ENCODE measurements at regions not wholly inside any gene's neighbourhood (a gene's known extent, or its start where the extent isn't known, plus 50 kb on each side); places are given as distances from the start of the nearest gene placed in this dataset.

DNA sequence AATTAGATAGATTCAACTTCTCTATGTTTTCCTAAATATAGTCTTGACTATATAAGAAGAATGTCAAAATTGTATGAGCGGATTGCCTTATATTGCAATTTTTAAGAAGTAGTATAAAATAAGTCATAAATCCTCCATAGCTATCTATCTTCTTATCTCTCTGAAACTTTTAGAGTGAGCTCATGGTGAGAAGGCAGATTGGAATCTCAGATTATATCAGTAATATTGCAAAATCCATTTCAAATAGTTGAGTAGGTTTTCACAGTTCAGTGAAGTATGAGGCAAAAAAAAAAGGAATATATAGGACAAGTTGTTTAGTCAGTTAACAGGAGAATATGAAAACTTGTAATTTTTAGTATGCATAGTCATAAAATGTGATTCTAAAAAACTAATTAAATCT, 156.4 kb downstream of the FAM174A start:
- Histone ChIP-seq H3K9ac (replicated peaks in 1 of 4; ENCODE audit: extremely low read depth in 1 of 4, low read depth in 3 of 4, low read length in 3 of 4) (no peak overlapping the region), H3K23me2 (ENCODE audit: low read depth, low read length) (no peaks in the 10 kb centered on the region), H2BK15ac (ENCODE audit: low read length) (no peak overlapping the region), H3K27ac (ENCODE audit: low read depth, low read length) (no peak overlapping the region), H2AFZ (ENCODE audit: low read length) (no peak overlapping the region), H3K14ac (ENCODE audit: insufficient read length) (no peak overlapping the region), H3K23ac (ENCODE audit: insufficient read length) (no peak overlapping the region), H2BK120ac (replicated peaks; ENCODE audit: low read depth, low read length) (no peak overlapping the region), H3K79me1 (ENCODE audit: low read depth, low read length) (no peaks in the 10 kb centered on the region), H3K27me3 (replicated peaks in 1 of 4; ENCODE audit: control insufficient read depth in 3 of 4, extremely low read depth in 1 of 4, insufficient read depth in 3 of 4, low read length in 3 of 4) (no peaks in the 10 kb centered on the region), H3K56ac (replicated peaks; ENCODE audit: insufficient read length, low read depth, low read length) (no peak overlapping the region), H3K36me3 (ENCODE audit: control insufficient read depth in 2 of 4, insufficient read depth in 4 of 4, low read length in 3 of 4) (no peaks in the 10 kb centered on the region), H3K9me3 (ENCODE audit: insufficient read depth in 2 of 2, low read depth in 1 of 2, low read length in 1 of 2) (peaks cover 0 to 3% of the 10 kb centered on the region in 2 experiments; a peak in 1 of 4 replicates), H4K20me1 (replicated peaks in 1 of 2; ENCODE audit: control insufficient read depth in 1 of 2, insufficient read depth in 2 of 2, low read length in 2 of 2) (no peaks in the 10 kb centered on the region), H2BK12ac (ENCODE audit: low read depth, low read length) (no peak overlapping the region), H3K4me2 (ENCODE audit: insufficient read depth in 1 of 2, low read depth in 2 of 2, low read length in 2 of 2) (no peak overlapping the region), H3K18ac (ENCODE audit: extremely low read depth, low read length) (no peak overlapping the region), H4K5ac (ENCODE audit: insufficient read length, low read depth, low read length) (no peak overlapping the region), H3K4me1 (replicated peaks in 1 of 4; ENCODE audit: control insufficient read depth in 3 of 4, insufficient read depth in 4 of 4, low read length in 3 of 4) (no peaks in the 10 kb centered on the region), H4K91ac (replicated peaks; ENCODE audit: insufficient read length, low read length) (no peak overlapping the region), H2BK5ac (ENCODE audit: low read depth, low read length) (no peak overlapping the region), H2BK20ac (ENCODE audit: low read length) (no peak overlapping the region), H3K4ac (replicated peaks; ENCODE audit: insufficient read length, low read depth, low read length) (no peak overlapping the region), H2AK5ac (ENCODE audit: low read depth, low read length) (no peak overlapping the region), H4K8ac (ENCODE audit: extremely low read depth, insufficient read depth, low read length) (no peak overlapping the region), H3K79me2 (ENCODE audit: control insufficient read depth in 1 of 2, insufficient read depth in 2 of 2, low read length in 2 of 2) (no peaks in the 10 kb centered on the region), H3K4me3 (ENCODE audit: extremely low read depth in 1 of 4, insufficient read depth in 2 of 4, low read depth in 3 of 4, low read length in 4 of 4) (no peak overlapping the region)
- FAIRE-seq (no peak), DNase-seq (ENCODE audit: low read depth in 1 of 2, low spot score in 2 of 2) (no peak)
- WGBS, 2 experiments (ENCODE audit: extremely low coverage in 1 of 2, insufficient coverage in 1 of 2, insufficient read length in 1 of 2, insufficient replicate concordance in 2 of 2, low coverage in 1 of 2, low lambda C conversion rate in 2 of 2, missing lambda C conversion rate in 1 of 2), result 100% methylated on average over 1 of the region's 1 CpG; no CpG with 5 or more reads in 1 of the 2 experiments
- ChIA-PET POLR2A (ENCODE audit: partially characterized antibody) (no interaction called here), CTCF (ENCODE audit: partially characterized antibody) (no interaction called here)
- TF ChIP-seq POLR2AphosphoS5 (IDR thresholded peaks at IDR 0.05; ENCODE audit: low read depth, low read length) (no peak), SP2 (IDR thresholded peaks at IDR 0.05; ENCODE audit: low read length) (no peak)

All from H1 (cell line).